GM12892 (cell line): ENCODE measurements at regions not wholly inside any gene's neighbourhood (a gene's known extent, or its start where the extent isn't known, plus 50 kb on each side); places are given as distances from the start of the nearest gene placed in this dataset.

Experiments used
- POLR2A ChIP-seq: IDR thresholded peaks from 2 replicates; pipeline ENCODE4 v1.6.1; 2011; ENCODE audit warnings: low read depth, low read length, control low read depth
- POLR2AphosphoS5 ChIP-seq: IDR thresholded peaks from 2 replicates; pipeline ENCODE4 v1.6.1; 2011; ENCODE audit warnings: low read depth, low read length, control low read depth
- TAF1 ChIP-seq: IDR thresholded peaks from 2 replicates; pipeline ENCODE4 v1.6.1; 2011; ENCODE audit warnings: low read depth, mild to moderate bottlenecking, control low read depth, low read length, borderline replicate concordance

DNA sequence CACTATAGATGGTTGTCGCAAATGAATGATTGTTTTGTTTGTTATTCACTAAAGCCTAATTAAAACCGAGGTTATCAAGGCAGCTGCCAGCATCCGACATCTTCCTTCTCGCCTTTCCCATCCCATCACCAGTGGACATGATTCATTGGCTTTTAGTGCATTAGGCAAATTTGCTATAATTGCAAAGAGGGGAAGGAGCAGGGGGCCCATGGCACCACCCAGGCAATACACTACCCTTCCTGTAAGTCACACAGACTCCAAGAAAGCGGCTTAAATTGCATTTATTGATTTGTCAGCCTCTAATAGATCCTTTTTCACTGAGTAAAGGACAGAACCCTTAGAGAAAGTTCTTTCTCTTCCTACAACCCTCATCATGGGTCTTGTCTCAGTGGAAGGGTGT is 169.2 kb upstream of the NCAM1 start:
- TF ChIP-seq POLR2AphosphoS5 (no peak), POLR2A (no peak), TAF1 (no peak)
